ENCODE measurements at regions not wholly inside any gene's neighbourhood (a gene's known extent, or its start where the extent isn't known, plus 50 kb on each side); places are given as distances from the start of the nearest gene placed in this dataset.

DNA sequence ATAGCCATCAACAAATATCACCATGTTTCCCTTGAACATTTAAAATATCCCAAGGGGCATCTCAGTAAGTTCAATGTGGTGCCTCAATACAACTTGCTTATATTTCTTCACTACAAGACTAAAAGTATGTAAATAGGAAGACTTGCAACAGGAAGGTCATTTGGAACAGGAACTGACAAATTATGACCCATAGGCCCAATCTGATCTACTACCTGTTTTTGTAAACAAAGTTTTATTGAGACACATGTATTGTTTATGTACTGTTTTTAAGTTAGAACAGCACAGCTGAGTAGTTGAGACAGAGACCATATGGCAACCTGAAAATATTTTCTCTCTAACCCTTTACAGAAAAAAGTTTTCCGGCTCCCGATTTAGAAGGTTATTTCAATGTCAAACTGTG, 154.8 kb upstream of the TFPI start (continued):
- TF ChIP-seq TBP (IDR thresholded peaks at IDR 0.05; ENCODE audit: low read depth, low read length) = no peak

All from H1 (cell line).